WTC11 (cell line): ENCODE measurements at regions not wholly inside any gene's neighbourhood (a gene's known extent, or its start where the extent isn't known, plus 50 kb on each side); places are given as distances from the start of the nearest gene placed in this dataset.

Source experiments
- ATAC-seq: fragments of 200-7000 bp; cut with Tn5 transposase; 2 replicates; pipeline ENCODE4 v1.10.0; 2021; ENCODE audit warnings: mild to moderate bottlenecking, moderate library complexity
- CTCF ChIA-PET: fragments of 300-600 bp; sonication (Branson Sonifier 250); formaldehyde crosslinking; loops from one replicate; lab custom pipeline; 2021; ENCODE audit warnings: antibody characterized with exemption; lab: Charles Lee
- POLR2A ChIA-PET: fragments of 350-600 bp; sonication (Branson Sonifier 250); formaldehyde crosslinking; loops from one replicate; lab custom pipeline; 2021; ENCODE audit warnings: antibody characterized with exemption; lab: Charles Lee
- DNase-seq: peaks from one replicate; pipeline ENCODE4 v3.0.0; 2021; ENCODE audit warnings: low spot score
- H3K27ac Mint-ChIP-seq: 2 replicates; pipeline ENCODE4 v1.8.0; 2021; ENCODE audit warnings: mixed read lengths
- H3K27me3 Mint-ChIP-seq: 2 replicates; pipeline ENCODE4 v1.8.0; 2021; ENCODE audit warnings: low read depth, mild to moderate bottlenecking, moderate library complexity, mixed read lengths
- H3K36me3 Mint-ChIP-seq: 2 replicates; pipeline ENCODE4 v1.8.0; 2021; ENCODE audit warnings: mixed read lengths
- H3K4me1 Mint-ChIP-seq: 2 replicates; pipeline ENCODE4 v1.8.0; 2022; ENCODE audit warnings: mixed read lengths
- H3K4me3 Mint-ChIP-seq: 2 replicates; pipeline ENCODE4 v1.8.0; 2021; ENCODE audit warnings: mild to moderate bottlenecking, moderate library complexity, mixed read lengths
- H3K9me3 Mint-ChIP-seq: 2 replicates; pipeline ENCODE4 v1.8.0; 2021; ENCODE audit warnings: mixed read lengths
- ATF6 ChIP-seq: sonication (generic); formaldehyde crosslinking; IDR thresholded peaks from 2 replicates; pipeline ENCODE4 v1.8.1; 2023; ENCODE audit warnings: mild to moderate bottlenecking, missing genetic modification reagents
- CDX4 ChIP-seq: fragments of 250-450 bp; sonication (Bioruptor Pico); IDR thresholded peaks from 2 replicates; pipeline ENCODE4 v1.9.0; 2021; ENCODE audit warnings: moderate library complexity, mild to moderate bottlenecking, inconsistent platforms, borderline replicate concordance
- CREB1 ChIP-seq: sonication (generic); formaldehyde crosslinking; IDR thresholded peaks from 2 replicates; pipeline ENCODE4 v1.8.0; 2023; ENCODE audit warnings: mild to moderate bottlenecking, missing genetic modification reagents
- E2F1 ChIP-seq: sonication (generic); formaldehyde crosslinking; IDR thresholded peaks from 2 replicates; pipeline ENCODE4 v1.8.0; 2022; ENCODE audit warnings: mild to moderate bottlenecking, missing genetic modification reagents
- E2F4 ChIP-seq: sonication (generic); formaldehyde crosslinking; IDR thresholded peaks from 2 replicates; pipeline ENCODE4 v1.8.1; 2022; ENCODE audit warnings: low read depth, mild to moderate bottlenecking, moderate library complexity, missing genetic modification reagents, borderline replicate concordance
- ERG ChIP-seq: fragments of 250-450 bp; sonication (Bioruptor Pico); IDR thresholded peaks from 2 replicates; pipeline ENCODE4 v1.8.0; 2021; ENCODE audit warnings: mild to moderate bottlenecking
- ESRRA ChIP-seq: sonication (generic); formaldehyde crosslinking; IDR thresholded peaks from 2 replicates; pipeline ENCODE4 v1.8.1; 2022; ENCODE audit warnings: mild to moderate bottlenecking, missing genetic modification reagents, borderline replicate concordance
- IRF1 ChIP-seq: sonication (generic); formaldehyde crosslinking; IDR thresholded peaks from 2 replicates; pipeline ENCODE4 v1.8.0; 2023; ENCODE audit warnings: missing genetic modification reagents
- KAT7 ChIP-seq: sonication (generic); formaldehyde crosslinking; IDR thresholded peaks from 2 replicates; pipeline ENCODE4 v1.8.1; 2023; ENCODE audit warnings: missing genetic modification reagents, mild to moderate bottlenecking, borderline replicate concordance
- NFATC4 ChIP-seq: fragments of 250-450 bp; sonication (Bioruptor Pico); IDR thresholded peaks from 2 replicates; pipeline ENCODE4 v1.9.0; 2021; ENCODE audit warnings: mild to moderate bottlenecking
- NR2C2 ChIP-seq: sonication (generic); formaldehyde crosslinking; IDR thresholded peaks from 2 replicates; pipeline ENCODE4 v1.8.0; 2022; ENCODE audit warnings: mild to moderate bottlenecking, missing genetic modification reagents
- PREB ChIP-seq: sonication (generic); formaldehyde crosslinking; IDR thresholded peaks from 2 replicates; pipeline ENCODE4 v1.8.1; 2022; ENCODE audit warnings: mild to moderate bottlenecking, missing genetic modification reagents, moderate library complexity, borderline replicate concordance
- RORB ChIP-seq: fragments of 250-450 bp; sonication (Bioruptor Pico); IDR thresholded peaks from 2 replicates; pipeline ENCODE4 v1.9.0; 2021; ENCODE audit warnings: mild to moderate bottlenecking
- STAT6 ChIP-seq: sonication (generic); formaldehyde crosslinking; conservative IDR thresholded peaks from 2 replicates; pipeline ENCODE4 v1.8.1; 2023; ENCODE audit warnings: mild to moderate bottlenecking, low read depth, missing genetic modification reagents, moderate library complexity
- TEAD4 ChIP-seq: sonication (generic); formaldehyde crosslinking; IDR thresholded peaks from 2 replicates; pipeline ENCODE4 v1.8.0; 2022; ENCODE audit warnings: mild to moderate bottlenecking, missing genetic modification reagents
- USF1 ChIP-seq: sonication (generic); formaldehyde crosslinking; IDR thresholded peaks from 2 replicates; pipeline ENCODE4 v1.8.0; 2022; ENCODE audit warnings: mild to moderate bottlenecking, missing genetic modification reagents
- ZBTB21 ChIP-seq: sonication (generic); formaldehyde crosslinking; IDR thresholded peaks from 2 replicates; pipeline ENCODE4 v1.8.1; 2023; ENCODE audit warnings: mild to moderate bottlenecking, missing genetic modification reagents, borderline replicate concordance
- ZBTB43 ChIP-seq: sonication (generic); formaldehyde crosslinking; IDR thresholded peaks from 2 replicates; pipeline ENCODE4 v1.8.1; 2023; ENCODE audit warnings: mild to moderate bottlenecking, missing genetic modification reagents
- ZNF416 ChIP-seq: fragments of 250-450 bp; sonication (Bioruptor Pico); IDR thresholded peaks from 2 replicates; pipeline ENCODE4 v1.9.0; 2021; ENCODE audit warnings: mild to moderate bottlenecking, inconsistent platforms

GRCh38 chr1:73662526-73662925, 535.5 kb downstream of the LRRIQ3 start:
- no peak for ATAC-seq
- H3K4me3 Mint-ChIP-seq: no peak overlapping the region
- H3K27ac Mint-ChIP-seq: no peak overlapping the region
- POLR2A ChIA-PET: no interaction called here
- TF ChIP-seq PREB (no peak), ZBTB21 (CRISPR knock-in tag) (no peak), E2F1 (CRISPR knock-in tag) (no peak), E2F4 (CRISPR knock-in tag) (no peak), NFATC4 (CRISPR knock-in tag) (no peak), STAT6 (CRISPR knock-in tag) (no peak), KAT7 (CRISPR knock-in tag) (no peak), ESRRA (no peak), CREB1 (no peak), ZBTB43 (CRISPR knock-in tag) (no peak), CDX4 (no peak), RORB (CRISPR knock-in tag) (no peak), ZNF416 (CRISPR knock-in tag) (no peak), ATF6 (CRISPR knock-in tag) (no peak)
- TF ChIP-seq, all 79 proteins: peak for 0
- CTCF ChIA-PET: no interaction called here
- no peak for DNase-seq
- Mint-ChIP-seq H3K36me3 (peaks cover 12% of the 10 kb centered on the region), H3K4me1 (no peaks in the 10 kb centered on the region), H3K27me3 (no peaks in the 10 kb centered on the region), H3K9me3 (peaks cover 34% of the 10 kb centered on the region)

GRCh38 chr1:73659136-73659535, 538.8 kb downstream of the LRRIQ3 start:
- H3K36me3 Mint-ChIP-seq: peaks cover 6% of the 10 kb centered on the region
- DNase-seq (no peak), ATAC-seq (no peak)
- CTCF ChIA-PET: no interaction called here
- no peak overlapping the region for H3K4me3 Mint-ChIP-seq
- no peaks in the 10 kb centered on the region for H3K27me3 Mint-ChIP-seq
- no peaks in the 10 kb centered on the region for H3K4me1 Mint-ChIP-seq
- POLR2A ChIA-PET: no interaction called here
- H3K27ac Mint-ChIP-seq: no peak overlapping the region
- H3K9me3 Mint-ChIP-seq: peaks cover 20% of the 10 kb centered on the region
- TF ChIP-seq IRF1 (no peak), USF1 (no peak), ZBTB43 (CRISPR knock-in tag) (no peak), NR2C2 (no peak), TEAD4 (CRISPR knock-in tag) (no peak), KAT7 (CRISPR knock-in tag) (no peak), ERG (CRISPR knock-in tag) (no peak)
